HG03520 (cell line): ENCODE measurements at regions not wholly inside any gene's neighbourhood (a gene's known extent, or its start where the extent isn't known, plus 50 kb on each side); places are given as distances from the start of the nearest gene placed in this dataset.

ENCODE experiments used
- ATAC-seq: cut with Tn5 transposase; IDR thresholded peaks from one replicate; pipeline ENCODE4 v1.9.1; 2021; ENCODE audit warnings: mild to moderate bottlenecking, moderate library complexity; ENCODE audit not compliant: unreplicated experiment

DNA sequence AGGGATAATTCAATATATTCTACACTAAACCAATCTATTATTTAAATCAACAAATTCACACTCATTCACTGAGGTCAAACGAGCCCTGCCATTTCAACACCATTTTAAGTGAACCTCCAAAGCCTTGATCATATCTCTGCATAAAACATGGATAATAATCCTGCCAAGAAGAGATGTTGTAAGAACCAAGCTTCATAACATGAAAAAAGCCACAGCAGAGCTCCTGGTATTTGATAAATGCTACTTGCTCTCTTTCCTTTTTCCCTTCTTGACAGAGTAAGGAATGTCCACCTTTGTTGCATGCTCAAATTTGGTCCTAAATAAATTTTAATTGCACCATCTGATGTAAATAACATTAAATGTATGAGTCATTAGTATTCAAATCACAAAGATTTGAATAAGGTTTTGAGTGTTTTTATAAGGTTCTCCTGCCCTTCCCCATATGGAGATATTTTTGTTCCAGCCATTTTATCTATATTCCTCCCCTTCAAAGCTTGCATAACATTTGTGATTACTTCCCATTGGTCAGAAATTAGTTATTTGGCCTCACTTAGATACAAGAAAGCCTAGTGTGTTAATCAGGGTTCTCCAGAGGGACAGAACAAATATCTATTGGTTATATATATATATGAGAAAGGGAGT lies 318.8 kb downstream of the RND3 start:
- ATAC-seq: no peak

- ATAC-seq: peak; percentile 98
These were observed 319.8 kb downstream of the RND3 start for GRCh38 chr2:150167711-150168110.

GRCh38 chr2:150166313-150167051 lies 321.0 kb downstream of the RND3 start:
- no peak for ATAC-seq

- no peak for ATAC-seq
These were observed 321.5 kb downstream of the RND3 start for GRCh38 chr2:150165988-150166312.

- no peak for ATAC-seq
These were observed 322.0 kb downstream of the RND3 start for GRCh38 chr2:150165442-150165841.

GRCh38 chr2:150162241-150162942 lies 325.1 kb downstream of the RND3 start:
- no peak for ATAC-seq

DNA sequence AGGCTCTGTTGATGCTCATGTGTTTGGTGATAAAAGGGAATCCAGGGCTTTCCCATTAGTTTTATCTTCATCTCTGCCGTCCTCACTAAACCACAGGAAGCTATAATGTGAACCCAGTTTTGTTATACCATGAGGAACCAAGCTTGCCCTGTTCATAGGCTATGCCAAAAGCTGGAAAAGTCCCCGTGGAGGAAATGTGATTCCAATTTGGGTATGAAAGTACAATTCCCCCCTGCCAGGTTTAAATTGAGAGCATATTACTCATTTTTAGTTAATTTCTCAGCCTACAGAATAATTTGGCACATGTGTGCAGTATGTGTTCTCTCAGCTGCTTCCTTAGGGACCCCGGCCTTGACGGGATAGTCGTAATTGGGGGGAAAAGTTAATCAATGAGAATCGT lies 327.4 kb downstream of the RND3 start:
- no peak for ATAC-seq

DNA sequence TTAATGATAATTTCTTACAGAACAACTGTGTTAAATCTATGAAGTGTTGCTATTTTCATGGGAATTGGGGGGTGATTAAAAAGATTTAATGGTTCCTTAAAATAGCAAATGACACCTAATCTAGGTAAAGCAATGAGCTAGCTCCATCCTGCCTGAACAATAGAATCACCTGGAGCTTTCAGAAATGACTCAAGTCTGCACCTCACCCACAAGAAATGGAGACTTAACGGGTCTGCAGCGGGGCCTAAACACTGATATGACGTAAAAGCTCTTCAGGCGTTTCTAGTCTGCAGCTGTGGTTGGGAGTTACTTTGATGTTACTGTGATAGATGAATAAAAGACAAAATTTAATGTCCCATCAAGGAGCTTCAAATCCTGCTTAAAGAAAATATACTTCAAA lies 328.2 kb downstream of the RND3 start:
- ATAC-seq: no peak

- ATAC-seq: no peak
These were observed 330.6 kb downstream of the RND3 start for GRCh38 chr2:150156876-150157275.

DNA sequence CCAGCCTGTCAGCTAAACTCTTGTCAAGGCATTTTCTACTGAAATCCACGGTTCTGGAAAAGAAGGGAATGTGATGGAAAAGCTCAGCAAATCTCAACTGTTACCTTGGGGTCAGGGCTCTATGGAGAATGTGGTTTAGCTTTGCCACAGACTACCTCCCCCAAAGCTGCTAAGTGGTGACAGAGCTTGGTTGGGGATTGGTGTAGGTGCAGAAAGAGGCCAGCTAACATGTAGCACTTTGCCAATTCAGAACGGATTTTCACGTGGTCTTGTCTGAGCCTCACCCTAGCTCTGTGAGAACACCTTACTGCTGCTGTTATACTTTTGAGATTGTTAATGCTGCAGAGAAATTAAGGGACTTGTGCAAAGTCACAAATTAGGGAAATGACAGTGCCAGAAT lies 331.1 kb downstream of the RND3 start:
- no peak for ATAC-seq

DNA sequence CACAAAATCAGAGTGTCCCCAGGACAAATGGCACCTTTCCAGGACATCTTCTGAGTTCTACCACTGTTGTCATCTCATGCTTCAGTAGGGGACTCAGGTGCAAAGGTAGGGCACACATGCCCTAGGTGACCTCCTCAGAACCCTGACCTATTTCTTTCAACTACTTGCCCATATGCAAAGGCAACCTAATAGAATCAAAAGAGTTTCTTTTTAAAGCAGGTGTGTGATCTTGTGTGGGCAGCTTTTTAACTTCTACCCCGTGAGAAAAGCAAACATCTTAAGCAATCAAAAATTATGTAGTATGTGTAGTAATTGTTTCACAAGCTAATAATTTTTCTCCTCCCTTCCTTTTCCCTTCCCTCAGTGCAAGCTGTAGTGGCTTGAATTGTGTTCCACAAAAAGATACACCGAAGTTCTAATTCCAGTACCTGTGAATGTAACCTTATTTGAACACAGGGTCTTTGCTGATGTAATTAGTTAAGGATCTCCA lies 333.1 kb downstream of the RND3 start:
- no peak for ATAC-seq

DNA sequence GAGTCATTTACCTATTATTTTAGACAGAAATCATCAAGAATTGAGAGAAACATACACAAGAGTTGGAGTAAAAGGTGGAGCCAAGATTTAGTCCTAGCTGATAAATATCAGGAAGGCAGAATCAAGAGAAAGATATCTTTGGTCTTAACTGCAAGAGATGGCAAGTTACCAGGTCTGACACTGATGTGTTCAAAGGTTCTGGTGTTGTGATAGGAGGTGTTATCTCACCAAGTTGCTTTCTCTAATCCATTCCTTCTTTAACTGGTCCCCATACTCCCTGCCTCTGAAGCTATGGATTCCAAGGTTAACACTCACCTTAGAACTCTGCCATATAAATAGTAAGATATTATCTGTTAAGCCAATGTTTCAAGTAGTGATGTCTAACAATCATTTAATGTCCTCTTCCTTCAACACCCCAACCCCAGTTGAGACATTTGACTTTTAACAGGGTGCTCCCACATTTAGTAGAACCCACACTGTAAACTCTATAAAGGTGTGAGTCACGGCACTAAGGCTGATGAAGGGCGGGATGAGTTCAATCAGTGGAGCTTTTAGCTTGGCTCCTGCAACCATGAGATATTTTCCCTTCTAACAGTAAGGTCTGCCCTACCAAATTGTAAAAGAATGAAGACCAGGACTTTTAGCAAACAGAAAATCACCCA lies 333.7 kb downstream of the RND3 start:
- no peak for ATAC-seq

DNA sequence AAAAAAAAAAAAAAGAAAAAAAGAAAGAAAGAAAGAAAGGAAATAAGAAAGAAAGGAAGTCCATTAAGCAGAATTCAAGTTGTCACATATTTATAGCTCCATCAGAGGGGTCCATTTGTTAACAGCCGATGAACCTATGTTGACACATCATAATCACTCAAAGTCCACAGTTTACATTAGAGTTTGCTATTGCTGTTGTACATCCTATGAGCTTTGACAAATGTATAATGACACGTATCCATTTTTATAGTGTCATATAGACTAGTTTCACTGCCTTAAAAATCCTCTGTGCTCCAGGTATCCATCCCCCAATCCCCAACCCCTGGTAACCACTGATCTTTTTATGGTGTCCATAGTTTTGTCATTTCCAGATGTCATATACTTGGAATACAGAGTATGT lies 335.2 kb downstream of the RND3 start:
- ATAC-seq: no peak

DNA sequence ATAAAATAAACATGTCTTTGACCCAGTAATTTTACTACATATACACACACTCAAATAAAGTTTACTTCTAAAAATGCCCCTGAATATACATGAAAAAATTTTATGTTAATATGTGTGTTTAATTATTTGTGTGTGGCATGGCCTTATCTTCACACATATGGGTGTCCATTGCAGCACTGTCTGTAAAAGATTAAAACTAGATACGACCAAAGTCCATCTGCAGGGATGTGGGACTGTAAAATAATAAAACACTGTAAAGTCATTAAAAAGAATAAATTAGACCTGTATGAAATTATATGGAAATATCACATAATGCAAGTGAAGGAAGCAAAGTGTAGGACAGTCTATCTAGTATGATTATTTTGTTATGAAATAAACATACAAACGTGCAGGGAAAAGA lies 337.3 kb downstream of the RND3 start:
- ATAC-seq: no peak

GRCh38 chr2:150147889-150148683 lies 339.4 kb downstream of the RND3 start:
- no peak for ATAC-seq

GRCh38 chr2:150146879-150147278 lies 340.6 kb downstream of the RND3 start:
- no peak for ATAC-seq

DNA sequence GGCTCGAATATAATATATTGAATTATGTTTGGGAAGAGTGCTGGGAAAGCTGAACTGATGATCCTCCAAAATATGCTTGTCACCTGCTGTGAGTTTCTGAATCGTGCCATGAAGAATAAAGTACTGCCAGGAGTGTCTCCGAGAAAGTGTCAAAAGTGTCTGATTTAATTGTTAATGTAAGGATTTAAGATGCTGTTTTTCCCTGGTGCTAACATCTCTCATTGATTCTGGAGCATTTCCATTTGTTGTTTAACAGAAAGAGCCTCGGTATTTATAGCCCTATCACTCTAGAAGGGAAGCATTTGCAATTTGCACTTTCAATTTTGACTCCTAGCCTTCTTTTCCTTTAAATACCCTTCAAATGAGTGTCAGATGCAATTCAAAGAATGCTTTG lies 342.2 kb downstream of the RND3 start:
- ATAC-seq: no peak

- ATAC-seq: no peak
These were observed 342.7 kb downstream of the RND3 start for GRCh38 chr2:150144546-150145298.

GRCh38 chr2:150143087-150143536 lies 344.4 kb downstream of the RND3 start:
- no peak for ATAC-seq

DNA sequence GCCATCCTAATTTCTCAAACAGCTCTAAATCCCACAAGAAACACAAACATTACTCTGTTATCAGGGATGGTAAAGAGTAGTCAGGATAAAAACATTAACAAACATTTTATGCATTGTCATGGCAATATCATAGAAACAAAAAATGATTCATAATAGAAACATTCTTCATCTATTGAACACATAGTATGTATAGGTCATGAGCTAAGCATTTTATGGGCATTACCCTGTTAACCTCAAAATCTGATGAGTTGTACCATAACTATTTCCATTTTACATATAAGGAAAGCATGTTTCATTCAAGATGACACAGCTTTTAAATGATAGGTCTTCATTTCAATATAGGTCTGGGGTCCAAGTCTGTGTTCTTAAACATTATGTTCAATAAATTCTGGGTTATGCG lies 344.9 kb downstream of the RND3 start:
- no peak for ATAC-seq
